AG08396 (cell line): ENCODE measurements at regions not wholly inside any gene's neighbourhood (a gene's known extent, or its start where the extent isn't known, plus 50 kb on each side); places are given as distances from the start of the nearest gene placed in this dataset.
A peak's percentile ranks its signal among the peaks of the same experiment; 100 is the strongest.
"Not testable (repeated sequence)": the region's sequence is repeated elsewhere in the genome, so short reads cannot be mapped to it uniquely, and the experiment has no call there.

Experiments
- DNase-seq: peaks from one replicate; pipeline ENCODE4 v3.0.0; 2012; ENCODE audit warnings: low spot score, mixed read lengths

GRCh38 chr9:6104406-6104805 lies 89.0 kb upstream of the RANBP6 start:
- DNase-seq, result not testable (repeated sequence)

DNA sequence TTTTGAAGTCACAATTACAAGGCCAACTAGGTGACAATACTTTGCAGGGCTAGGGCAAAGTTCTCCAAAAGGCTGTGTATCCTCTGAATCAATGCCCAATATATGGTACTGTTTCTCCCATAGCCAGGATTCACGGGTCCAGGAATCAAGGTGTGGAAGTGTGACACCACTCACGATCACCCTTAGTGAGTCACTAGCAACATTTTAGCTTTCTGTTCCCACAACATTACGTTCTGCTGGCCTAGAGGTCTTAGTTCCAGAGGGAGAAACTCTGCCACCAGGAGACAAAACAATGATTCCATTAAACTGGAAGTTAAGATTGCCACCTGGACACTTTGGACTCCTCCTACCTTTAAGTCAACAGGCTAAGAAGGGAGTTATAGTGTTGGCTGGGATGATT lies 88.5 kb upstream of the RANBP6 start:
- not testable (repeated sequence) for DNase-seq

DNA sequence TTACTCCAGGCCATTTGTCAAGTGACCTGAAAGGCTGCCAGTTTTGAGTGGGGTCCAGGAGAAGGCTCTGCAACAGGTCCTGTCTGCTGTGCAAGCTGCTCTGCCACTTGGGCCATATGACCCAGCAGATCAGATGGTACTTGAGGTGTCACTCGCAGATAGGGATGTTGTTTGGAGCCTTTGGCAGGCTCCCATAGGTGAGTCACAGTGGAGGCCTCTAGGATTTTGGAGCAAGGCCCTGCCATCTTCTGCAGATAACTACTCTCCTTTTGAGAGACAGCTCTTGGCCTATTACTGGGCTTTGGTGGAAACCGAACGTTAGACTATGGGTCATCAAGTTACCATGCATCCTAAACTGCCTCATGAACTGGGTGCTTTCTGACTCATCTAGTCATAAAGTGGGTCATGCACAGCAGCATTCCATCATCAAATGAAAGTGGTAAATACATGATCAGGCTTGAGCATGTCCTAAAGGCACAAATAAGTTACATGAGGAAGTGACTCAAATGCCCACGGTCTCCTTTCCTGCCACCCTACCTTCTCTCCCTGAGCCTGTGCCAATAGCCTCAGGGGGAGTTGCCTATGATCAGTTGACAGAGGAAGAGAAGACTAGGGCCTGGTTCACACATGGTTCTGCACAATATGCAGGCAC lies 87.0 kb upstream of the RANBP6 start:
- not testable (repeated sequence) for DNase-seq

DNA sequence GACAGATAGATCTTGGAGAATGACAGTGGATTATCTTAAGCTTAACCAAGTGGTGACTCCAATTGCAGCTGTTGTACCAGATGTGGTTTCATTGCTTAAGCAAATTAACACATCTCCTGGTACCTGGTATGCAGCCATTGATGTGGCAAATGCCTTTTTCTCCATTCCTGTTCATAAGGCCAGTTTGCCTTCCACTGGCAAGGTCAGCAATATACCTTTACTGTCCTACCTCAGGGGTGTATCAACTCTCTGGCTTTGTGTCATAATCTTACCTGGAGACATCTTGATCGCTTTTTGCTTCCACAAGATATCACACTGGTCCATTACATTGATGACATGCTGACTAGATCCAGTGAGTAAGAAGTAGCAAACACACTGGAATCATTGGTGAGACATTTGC lies 86.3 kb upstream of the RANBP6 start:
- DNase-seq, result not testable (repeated sequence)

DNA sequence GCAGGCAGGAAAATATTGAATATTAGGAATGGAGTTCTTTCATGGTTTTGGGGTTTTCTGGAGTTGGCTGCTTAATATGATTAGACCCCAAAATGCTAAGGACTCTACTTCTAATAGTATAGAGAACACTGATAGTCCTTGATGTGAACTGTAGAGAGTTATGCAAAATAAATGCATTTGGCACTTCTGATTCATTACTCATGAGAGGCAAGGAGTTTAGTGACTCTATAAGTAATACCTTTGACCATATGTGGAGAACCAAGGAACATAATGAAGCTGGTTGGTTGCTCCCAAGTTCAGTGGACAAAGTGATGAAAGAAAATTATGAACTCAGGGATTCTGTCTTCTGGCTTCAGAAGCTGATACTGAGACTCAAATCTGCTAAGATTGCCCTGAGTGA lies 83.9 kb upstream of the RANBP6 start:
- DNase-seq, result not testable (repeated sequence)

- DNase-seq, result no peak
These were observed 83.0 kb upstream of the RANBP6 start for GRCh38 chr9:6098431-6098830.

DNA sequence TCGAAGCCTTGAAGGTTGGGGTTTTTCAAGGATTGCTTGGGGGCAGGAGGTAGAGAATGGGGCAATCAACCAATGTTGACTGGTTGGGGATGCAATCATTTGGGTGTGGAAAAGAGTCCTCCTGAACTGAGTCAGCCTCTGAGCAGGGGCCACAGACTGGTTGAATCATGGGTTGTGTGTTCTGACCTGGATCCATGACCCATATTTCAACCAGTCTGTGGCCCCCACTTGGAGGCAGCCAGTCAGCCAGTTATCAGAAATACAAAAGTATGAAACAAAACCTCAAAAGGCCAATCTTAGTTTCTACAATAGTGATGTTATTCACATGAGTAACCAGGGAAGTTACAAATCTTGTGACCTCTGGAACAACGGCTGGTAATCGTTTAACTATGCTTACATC lies 81.4 kb upstream of the RANBP6 start:
- DNase-seq, result peak; percentile 37

DNA sequence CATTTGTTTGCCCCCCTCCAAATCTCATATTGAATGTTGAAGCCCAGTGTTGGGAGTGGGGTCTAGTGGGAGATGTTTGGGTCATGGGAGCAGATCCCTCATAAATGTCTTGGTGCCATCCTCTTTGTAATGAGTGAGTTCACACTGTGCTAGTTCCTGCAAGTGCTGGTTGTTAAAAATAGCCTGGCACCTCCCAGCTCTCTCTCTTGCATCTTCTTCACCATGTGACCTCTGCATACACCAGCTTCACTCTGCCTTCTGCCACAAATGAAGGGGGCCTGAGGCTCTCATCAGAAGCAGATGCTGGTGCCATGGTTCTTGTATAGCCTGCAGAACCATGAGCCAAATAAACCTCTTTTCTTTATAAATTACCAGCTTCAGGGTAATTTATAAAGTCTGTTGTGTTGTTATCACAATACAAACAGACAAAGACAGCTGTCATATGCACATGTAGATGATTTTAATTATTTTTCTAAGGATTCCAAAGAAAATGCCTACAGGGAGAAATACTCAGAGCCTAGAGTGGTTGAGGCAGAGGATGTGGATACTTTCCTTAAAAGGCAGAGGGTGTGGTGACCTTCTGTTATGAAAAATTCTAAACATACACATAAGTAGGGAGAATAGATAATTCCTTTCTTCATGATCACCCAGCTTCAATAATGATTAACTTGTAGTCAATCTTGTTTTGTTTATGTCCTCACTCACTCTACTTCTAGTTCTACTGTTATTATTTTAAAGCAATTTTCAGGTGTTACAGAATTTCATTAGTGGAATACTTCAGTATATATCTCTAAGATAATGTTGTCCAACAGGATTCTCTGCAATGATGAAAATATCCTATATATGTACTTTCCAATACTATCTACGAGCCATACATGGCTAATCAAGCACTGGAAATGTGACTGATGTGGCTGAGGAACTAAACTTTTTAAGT lies 75.1 kb upstream of the RANBP6 start:
- no peak for DNase-seq

GRCh38 chr9:6089300-6089699 lies 73.9 kb upstream of the RANBP6 start:
- DNase-seq, result no peak

DNA sequence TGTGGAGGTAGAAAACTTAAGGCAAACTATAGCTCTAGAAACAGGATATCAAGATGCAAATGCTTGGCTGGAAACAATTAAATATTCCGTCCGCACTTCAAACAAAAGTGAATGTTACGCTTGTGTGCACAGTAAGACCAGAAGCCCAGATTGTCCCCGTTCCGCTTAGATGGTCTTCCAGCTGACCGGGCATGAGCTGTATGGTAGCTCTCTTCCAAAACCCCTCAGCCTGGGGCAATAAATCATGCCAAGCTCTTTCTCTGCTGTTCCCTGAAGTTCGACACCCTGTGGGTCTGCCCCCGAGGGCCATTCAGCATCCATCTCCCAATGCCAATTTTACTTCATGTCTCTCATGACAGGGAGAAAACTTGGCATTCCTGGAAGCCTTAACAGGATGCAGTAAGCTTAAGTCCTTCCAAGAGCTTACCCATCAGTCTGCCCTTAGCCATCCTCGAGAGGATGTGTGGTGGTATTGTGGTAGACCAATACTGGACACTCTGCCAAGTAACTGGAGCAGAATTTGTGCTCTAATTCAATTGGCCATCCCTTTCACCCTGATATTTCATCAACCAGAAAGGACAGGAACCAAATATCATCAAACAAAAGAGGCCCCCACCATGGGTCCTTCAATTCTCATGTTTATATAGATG lies 70.7 kb upstream of the RANBP6 start:
- no peak for DNase-seq

GRCh38 chr9:6080154-6080716 lies 64.8 kb upstream of the RANBP6 start:
- DNase-seq, result peak; percentile 71

- DNase-seq, result no peak
These were observed 64.0 kb upstream of the RANBP6 start for GRCh38 chr9:6079386-6079785.

DNA sequence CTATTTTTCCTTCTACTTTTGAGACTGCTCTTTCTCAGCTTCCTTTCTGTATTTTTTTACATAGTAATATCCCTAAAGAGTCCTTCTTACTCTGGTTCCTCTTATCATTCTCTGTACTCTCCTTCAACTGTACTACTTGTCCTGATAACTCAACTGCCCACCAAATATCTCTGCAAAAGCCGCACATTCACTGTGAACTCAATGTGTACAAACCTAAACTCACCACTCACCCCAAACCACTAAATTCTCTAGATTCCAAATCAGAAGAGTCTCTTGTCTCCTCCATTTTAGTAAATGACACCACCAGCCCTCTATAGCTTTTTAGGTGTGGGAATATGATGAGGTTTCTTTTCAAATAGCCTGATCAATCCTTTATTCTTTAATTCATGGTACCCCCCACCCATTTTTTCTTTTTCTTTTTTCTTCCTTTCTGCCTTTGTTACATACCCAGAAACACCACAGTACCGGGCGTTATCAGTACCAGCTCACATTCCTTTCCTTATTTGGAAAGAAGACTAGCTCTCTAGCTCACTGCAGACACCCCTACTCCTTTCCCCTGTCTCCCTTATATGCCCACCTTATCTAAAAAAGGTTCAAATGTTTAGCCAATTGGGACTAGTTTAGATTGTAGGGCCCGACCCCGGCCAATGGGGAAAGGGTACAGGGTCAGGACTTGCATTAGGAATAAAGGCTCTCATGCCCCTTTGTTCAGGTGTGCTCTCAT lies 63.1 kb upstream of the RANBP6 start:
- DNase-seq, result no peak

GRCh38 chr9:6076851-6077250 lies 61.4 kb upstream of the RANBP6 start:
- DNase-seq, result no peak

DNA sequence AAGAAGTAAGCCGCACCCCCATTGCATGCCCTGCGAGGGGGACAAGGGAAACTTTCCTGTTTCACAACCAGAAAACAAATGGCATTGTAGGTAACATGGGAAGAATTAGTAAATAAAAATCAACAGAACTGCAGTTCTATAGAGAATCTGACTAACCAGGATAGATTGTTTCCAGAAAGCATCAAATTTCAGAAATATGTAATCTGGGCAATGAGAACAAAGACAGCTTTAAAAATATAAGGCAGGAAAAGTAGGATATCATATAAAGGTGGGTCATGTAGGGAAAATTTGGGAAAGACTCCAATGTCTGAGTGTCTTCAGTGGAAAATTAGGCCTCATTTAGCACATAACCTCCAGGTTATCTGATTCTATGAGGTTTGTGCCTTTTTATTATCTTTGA lies 58.3 kb upstream of the RANBP6 start:
- no peak for DNase-seq

DNA sequence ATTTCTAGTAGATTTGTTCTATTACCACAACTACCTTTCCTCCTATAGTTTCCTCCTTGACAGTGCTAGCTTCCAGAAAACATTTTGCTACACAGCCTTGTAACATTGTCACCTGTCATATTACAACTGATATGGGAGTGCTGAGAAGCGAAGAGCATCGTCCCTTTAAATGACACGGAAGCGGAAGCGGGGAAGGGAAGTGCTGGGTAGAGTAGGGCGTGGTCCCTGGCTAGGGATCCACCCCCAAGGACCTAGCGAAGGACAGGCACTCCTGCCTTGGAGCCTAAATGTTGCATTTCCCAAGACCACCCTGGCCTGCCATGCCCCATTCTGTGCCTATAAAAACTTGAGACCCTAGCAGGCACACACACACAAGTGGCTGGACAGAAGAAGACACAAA lies 57.4 kb upstream of the RANBP6 start:
- DNase-seq, result no peak

GRCh38 chr9:6072453-6072852 lies 57.0 kb upstream of the RANBP6 start:
- no peak for DNase-seq

DNA sequence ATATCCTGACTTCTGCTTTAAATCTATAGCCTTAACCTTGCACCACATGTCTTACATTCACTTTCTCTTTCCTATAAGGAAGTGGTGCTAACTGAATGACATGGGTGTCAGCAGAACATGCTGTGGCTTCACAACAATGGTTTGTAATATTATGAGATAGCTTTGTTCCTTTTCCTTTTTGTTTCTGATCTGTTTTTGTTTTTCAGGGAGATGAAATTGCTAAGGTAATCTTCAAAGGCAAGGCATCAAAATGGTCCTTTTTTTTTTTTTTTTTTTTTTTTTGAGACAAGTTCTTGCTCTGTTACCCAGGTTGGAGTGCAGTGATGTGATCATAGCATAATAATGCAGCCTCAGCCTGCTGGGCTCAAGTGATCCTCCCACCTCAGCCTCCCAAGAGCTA lies 53.6 kb upstream of the RANBP6 start:
- no peak for DNase-seq

- no peak for DNase-seq
These were observed 52.0 kb upstream of the RANBP6 start for GRCh38 chr9:6067426-6067825.
